ENCODE measurements at regions not wholly inside any gene's neighbourhood (a gene's known extent, or its start where the extent isn't known, plus 50 kb on each side); places are given as distances from the start of the nearest gene placed in this dataset.

GRCh38 chr2:155695505-155695904 lies 637.0 kb downstream of the NR4A2 start:
- no peak for DNase-seq (ENCODE audit: low spot score)
- Mint-ChIP-seq H3K27me3 (ENCODE audit: low read depth) (no peaks in the 10 kb centered on the region), H3K9me3 (ENCODE audit: low read depth) (no peaks in the 10 kb centered on the region), H3K36me3 (ENCODE audit: low read depth) (no peaks in the 10 kb centered on the region), H3K4me1 (ENCODE audit: low read depth) (no peaks in the 10 kb centered on the region), H3K27ac (ENCODE audit: unreplicated experiment) (no peak overlapping the region), H3K4me3 (ENCODE audit: unreplicated experiment) (no peak overlapping the region)
- TF ChIP-seq CTCF (IDR thresholded peaks at IDR 0.05) = no peak

GRCh38 chr2:155692856-155693255 lies 639.7 kb downstream of the NR4A2 start:
- TF ChIP-seq CTCF (IDR thresholded peaks at IDR 0.05) = no peak
- Mint-ChIP-seq H3K9me3 (ENCODE audit: low read depth) (no peaks in the 10 kb centered on the region), H3K4me1 (ENCODE audit: low read depth) (no peaks in the 10 kb centered on the region), H3K4me3 (ENCODE audit: unreplicated experiment) (no peak overlapping the region), H3K27me3 (ENCODE audit: low read depth) (peaks cover 2% of the 10 kb centered on the region), H3K27ac (ENCODE audit: unreplicated experiment) (no peak overlapping the region), H3K36me3 (ENCODE audit: low read depth) (no peaks in the 10 kb centered on the region)
- DNase-seq (ENCODE audit: low spot score) = no peak

- Mint-ChIP-seq H3K36me3 (ENCODE audit: low read depth) (no peaks in the 10 kb centered on the region), H3K4me3 (ENCODE audit: unreplicated experiment) (no peak overlapping the region), H3K9me3 (ENCODE audit: low read depth) (no peaks in the 10 kb centered on the region), H3K27me3 (ENCODE audit: low read depth) (peaks cover 2% of the 10 kb centered on the region), H3K27ac (ENCODE audit: unreplicated experiment) (no peak overlapping the region), H3K4me1 (ENCODE audit: low read depth) (no peaks in the 10 kb centered on the region)
- DNase-seq (ENCODE audit: low spot score) = no peak
- no peak for TF ChIP-seq CTCF (IDR thresholded peaks at IDR 0.05)
Observed at GRCh38 chr2:155692106-155692505, 640.4 kb downstream of the NR4A2 start.

- Mint-ChIP-seq H3K4me1 (ENCODE audit: low read depth) (no peaks in the 10 kb centered on the region), H3K27me3 (ENCODE audit: low read depth) (peaks cover 2% of the 10 kb centered on the region), H3K27ac (ENCODE audit: unreplicated experiment) (no peak overlapping the region), H3K4me3 (ENCODE audit: unreplicated experiment) (no peak overlapping the region), H3K9me3 (ENCODE audit: low read depth) (no peaks in the 10 kb centered on the region), H3K36me3 (ENCODE audit: low read depth) (no peaks in the 10 kb centered on the region)
- no peak for DNase-seq (ENCODE audit: low spot score)
- TF ChIP-seq CTCF (IDR thresholded peaks at IDR 0.05) = no peak
Observed at GRCh38 chr2:155690785-155691184, 641.7 kb downstream of the NR4A2 start.

GRCh38 chr2:155689791-155690190 lies 642.7 kb downstream of the NR4A2 start:
- no peaks in the 10 kb centered on the region for H3K4me1 Mint-ChIP-seq (ENCODE audit: low read depth)
- no peak overlapping the region for H3K4me3 Mint-ChIP-seq (ENCODE audit: unreplicated experiment)
- no peak for DNase-seq (ENCODE audit: low spot score)
- no peak for TF ChIP-seq CTCF (IDR thresholded peaks at IDR 0.05)
- no peak overlapping the region for H3K27ac Mint-ChIP-seq (ENCODE audit: unreplicated experiment)
- H3K9me3 Mint-ChIP-seq (ENCODE audit: low read depth) = no peaks in the 10 kb centered on the region
- peaks cover 2% of the 10 kb centered on the region for H3K27me3 Mint-ChIP-seq (ENCODE audit: low read depth)
- no peaks in the 10 kb centered on the region for H3K36me3 Mint-ChIP-seq (ENCODE audit: low read depth)

Measured in chondrocyte (in vitro differentiated cells).